Stimulated activated CD8-positive, alpha-beta memory T cell treated with anti-CD3 and anti-CD28 coated beads, Interleukin-7, amount 100 ng/mL, for 24 hours (primary cell): ENCODE measurements at regions not wholly inside any gene's neighbourhood (a gene's known extent, or its start where the extent isn't known, plus 50 kb on each side); places are given as distances from the start of the nearest gene placed in this dataset.
A peak's percentile ranks its signal among the peaks of the same experiment; 100 is the strongest.
"Not testable (repeated sequence)": the region's sequence is repeated elsewhere in the genome, so short reads cannot be mapped to it uniquely, and the experiment has no call there.

Experiments
- DNase-seq: peaks from one replicate; pipeline ENCODE4 v3.0.0-alpha.2; 2020; ENCODE audit warnings: low read depth

DNA sequence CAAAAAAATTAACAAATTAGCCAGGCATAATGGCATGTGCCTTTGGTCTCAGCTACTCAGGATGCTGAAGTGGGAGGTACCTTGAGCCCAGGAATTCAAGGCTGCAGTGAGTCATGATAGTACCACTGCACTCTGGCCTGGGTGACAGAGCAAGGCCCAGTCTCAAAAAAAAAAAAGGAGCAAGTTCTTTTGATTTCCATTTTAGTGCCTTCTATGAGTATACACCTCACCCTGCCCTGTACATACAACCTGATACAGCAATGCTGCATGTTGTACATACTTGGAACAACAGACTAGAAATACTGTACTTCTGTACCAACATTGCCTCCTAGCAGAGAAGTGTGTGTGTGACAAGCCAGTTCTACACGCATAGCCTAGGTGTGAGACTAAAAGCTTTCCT lies 97.3 kb upstream of the CARMIL1 start:
- DNase-seq: no peak

DNA sequence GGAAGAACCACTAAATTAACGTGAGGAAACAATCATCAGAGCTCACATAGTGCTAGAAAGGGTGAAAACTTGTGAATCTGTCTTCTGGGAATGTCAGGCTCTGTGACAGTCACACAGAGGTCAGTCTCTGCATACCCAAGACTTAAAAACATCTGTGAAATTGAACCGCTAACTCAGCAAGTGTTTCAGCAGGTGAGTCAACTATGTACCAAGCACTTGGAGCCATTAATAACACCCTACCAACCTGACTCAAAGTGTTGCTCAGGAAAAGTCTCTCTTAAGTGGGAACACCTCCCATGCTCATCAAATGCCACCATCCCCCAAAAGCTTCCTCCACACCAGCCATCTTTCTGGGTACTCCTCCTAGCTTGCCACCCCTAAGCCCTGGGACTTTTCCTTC lies 92.3 kb upstream of the CARMIL1 start:
- DNase-seq: no peak

- no peak for DNase-seq
These were observed 90.9 kb upstream of the CARMIL1 start for GRCh38 chr6:25188232-25188631.

- no peak for DNase-seq
These were observed 86.3 kb upstream of the CARMIL1 start for GRCh38 chr6:25192590-25193459.

DNA sequence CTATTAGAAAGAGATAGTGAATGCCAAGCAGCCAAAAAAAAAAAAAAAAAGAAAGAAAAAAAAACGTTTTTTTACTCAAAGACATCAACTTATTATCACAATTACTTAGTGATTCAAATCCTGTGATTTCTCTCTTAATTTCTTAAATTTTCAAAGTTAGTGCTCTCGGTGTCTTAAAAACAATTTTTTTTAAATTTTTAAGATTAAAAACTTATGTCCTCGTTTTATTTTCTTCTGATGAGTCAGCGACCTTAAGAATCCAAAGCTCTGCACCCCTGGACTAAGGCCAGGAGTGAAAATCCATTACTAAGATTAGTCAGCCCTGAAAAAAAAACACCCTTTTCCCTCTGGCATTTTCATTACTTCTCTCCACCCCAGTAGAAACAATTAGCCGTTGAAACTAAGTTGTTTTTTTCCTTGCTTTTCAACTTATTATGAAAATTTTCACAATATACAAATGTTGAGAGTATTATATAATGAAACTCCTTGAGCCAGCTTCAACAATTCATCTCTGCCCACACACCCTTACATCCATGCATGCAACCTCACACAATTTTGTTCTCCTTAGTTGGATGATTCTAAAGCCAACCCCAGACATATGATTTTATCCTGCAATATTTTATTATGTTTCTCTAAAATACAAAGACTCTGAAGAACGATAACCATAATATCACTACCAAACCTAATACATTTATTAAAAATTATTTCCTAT lies 85.6 kb upstream of the CARMIL1 start:
- no peak for DNase-seq

GRCh38 chr6:25194172-25194678 lies 84.9 kb upstream of the CARMIL1 start:
- DNase-seq: no peak

DNA sequence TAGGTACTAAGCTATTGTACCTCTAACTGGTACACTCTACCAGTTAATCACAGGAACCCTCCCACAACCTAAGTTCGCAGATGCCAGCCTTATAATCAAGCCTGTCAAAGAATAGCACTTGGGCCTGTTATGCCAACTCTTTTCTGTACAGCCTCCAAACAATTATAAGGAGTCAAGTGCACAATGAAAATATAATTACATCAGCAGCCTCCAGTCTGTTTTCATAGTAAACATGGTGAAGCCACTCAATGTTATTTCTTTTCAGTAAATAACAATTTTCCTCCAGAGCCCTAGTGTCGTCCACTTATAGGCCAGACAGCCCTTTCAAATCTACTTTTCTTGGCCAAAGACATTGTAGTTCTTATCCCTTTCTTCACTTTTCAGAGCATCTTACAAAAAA lies 82.7 kb upstream of the CARMIL1 start:
- DNase-seq: no peak

GRCh38 chr6:25197111-25197510 lies 82.1 kb upstream of the CARMIL1 start:
- no peak for DNase-seq

GRCh38 chr6:25199544-25199943 lies 79.6 kb upstream of the CARMIL1 start:
- DNase-seq: no peak

GRCh38 chr6:25202504-25202903 lies 76.7 kb upstream of the CARMIL1 start:
- DNase-seq: no peak

GRCh38 chr6:25205629-25206028 lies 73.5 kb upstream of the CARMIL1 start:
- DNase-seq: no peak

DNA sequence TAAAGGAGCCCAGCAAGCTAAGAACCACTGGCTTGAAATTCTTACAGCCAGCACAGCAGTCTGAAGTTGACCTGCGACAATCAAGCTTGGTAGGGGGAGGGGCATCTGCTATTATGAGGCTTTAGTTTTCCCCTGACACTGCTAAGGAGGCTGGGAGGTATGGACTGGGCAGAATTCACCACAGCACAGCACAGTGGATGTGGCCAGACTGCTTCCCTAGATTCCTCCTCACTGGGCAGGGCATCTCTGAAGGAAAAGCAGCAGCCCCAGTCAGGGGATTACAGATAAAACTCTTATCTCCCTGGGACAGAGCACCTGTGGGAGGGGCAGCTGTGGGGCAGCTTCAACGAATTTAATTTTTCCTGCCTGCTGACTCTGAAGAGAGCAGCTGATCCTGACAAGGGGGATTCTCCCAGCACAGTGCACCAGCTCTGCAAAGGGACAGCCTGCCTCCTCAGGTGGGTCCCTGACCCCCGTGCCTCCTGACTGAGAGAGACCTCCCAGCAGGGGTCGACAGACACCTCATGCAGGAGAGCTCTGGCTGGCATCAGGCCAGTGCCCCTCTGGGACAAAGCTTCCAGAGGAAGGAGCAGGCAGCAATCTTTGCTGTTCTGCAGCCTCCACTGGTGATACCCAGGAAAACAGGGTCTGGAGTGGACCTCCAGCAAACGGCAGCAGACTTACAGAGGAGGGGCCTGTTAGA lies 71.6 kb upstream of the CARMIL1 start:
- DNase-seq: not testable (repeated sequence)

GRCh38 chr6:25215881-25216280 lies 63.3 kb upstream of the CARMIL1 start:
- DNase-seq: no peak

- no peak for DNase-seq
These were observed 61.9 kb upstream of the CARMIL1 start for GRCh38 chr6:25217302-25217701.

- no peak for DNase-seq
These were observed 61.3 kb upstream of the CARMIL1 start for GRCh38 chr6:25217829-25218228.

DNA sequence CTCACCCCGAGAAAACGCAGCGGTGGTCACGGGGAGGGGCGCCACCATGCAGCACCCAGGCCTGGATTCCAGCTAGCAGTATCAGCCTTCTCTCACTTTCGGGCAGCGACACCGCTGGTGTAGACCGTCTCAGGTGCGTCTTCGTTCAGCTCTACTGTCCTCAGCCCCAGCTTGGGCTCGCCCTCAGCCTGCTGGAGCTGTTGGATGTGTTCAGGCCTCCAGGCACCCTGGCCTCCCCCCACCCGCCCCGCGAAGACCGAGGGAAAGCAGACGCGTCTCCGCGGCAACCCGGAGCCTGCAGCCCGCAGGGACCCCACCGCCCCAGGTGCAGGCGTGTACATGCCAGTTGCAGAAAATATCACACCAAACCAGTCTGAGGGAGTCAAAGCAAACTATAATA lies 60.8 kb upstream of the CARMIL1 start:
- DNase-seq: no peak

DNA sequence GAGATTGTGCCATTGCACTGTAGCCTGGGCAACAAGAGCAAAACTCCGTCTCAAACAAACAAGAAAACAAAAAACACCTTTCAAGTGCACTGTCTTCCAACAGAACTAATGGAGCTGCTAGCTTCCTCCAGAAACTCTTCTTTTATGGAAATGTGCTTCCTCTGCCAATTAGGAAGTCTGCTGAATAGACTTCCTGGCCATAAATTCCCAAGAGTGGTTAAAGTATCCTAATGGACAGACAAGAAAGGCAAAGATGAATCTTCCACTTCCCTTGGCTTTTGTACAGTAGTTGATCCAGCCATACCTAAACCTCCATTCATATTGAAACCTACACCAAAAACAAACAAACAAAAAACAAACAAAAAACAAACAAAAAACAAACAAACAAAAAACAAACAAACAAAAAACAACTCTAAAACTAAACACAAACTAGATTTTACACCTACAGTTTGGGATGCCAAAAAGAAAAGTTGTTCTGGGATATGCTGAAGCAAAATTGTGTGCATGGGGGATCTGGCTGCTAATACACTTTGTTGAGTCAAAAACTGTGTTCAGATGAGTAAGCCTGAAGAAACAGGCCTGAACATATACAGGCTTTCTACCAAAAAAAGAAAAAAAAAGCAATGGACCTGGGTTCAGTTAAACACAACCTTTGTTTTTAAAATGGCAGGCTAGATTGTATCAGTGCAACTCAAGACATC lies 59.8 kb upstream of the CARMIL1 start:
- no peak for DNase-seq

- DNase-seq: no peak
These were observed 59.3 kb upstream of the CARMIL1 start for GRCh38 chr6:25219917-25220278.

GRCh38 chr6:25220857-25221256 lies 58.3 kb upstream of the CARMIL1 start:
- no peak for DNase-seq

- DNase-seq: no peak
These were observed 57.0 kb upstream of the CARMIL1 start for GRCh38 chr6:25222006-25222678.

DNA sequence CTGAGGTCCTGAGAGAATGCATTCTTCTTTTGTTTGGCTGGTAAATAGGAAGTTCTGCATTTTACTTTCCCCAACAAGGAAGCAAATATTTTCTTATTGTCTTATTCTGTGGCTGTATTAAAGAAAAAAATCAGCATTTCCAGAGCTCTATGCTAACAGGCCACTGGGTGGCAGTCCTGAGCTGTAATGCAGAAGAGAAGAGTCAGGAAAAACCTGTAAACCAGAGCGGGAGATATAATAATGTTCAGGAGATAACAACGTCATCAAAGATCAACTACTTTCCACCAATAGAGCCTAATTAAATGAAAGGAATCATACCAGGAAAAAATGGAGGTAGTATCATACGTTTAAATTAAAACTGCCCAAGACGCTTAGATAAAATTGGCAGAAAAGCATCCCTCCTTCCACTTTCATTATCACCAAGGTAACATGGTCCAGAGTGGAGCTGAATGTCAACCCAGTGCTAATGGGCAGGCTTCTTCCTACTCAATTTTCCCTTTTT lies 55.6 kb upstream of the CARMIL1 start:
- DNase-seq: peak; percentile 21
